SK-N-MC (cell line): ENCODE measurements at regions not wholly inside any gene's neighbourhood (a gene's known extent, or its start where the extent isn't known, plus 50 kb on each side); places are given as distances from the start of the nearest gene placed in this dataset.

Experiments used
- DNase-seq: peaks from one replicate; pipeline ENCODE4 v3.0.0-alpha.2; 2011; ENCODE audit warnings: low read depth, low spot score
- H3K27ac ChIP-seq: fragments of 200-600 bp; sonication (generic); 2 replicates; pipeline ENCODE4 v1.5.1; 2016; ENCODE audit warnings: mixed run types
- H3K36me3 ChIP-seq: fragments of 200-600 bp; sonication (generic); 2 replicates; pipeline ENCODE4 v1.6.1; 2017; ENCODE audit warnings: antibody characterized with exemption, low read length, mixed read lengths; ENCODE audit not compliant: insufficient read depth
- H3K4me3 ChIP-seq: fragments of 200-600 bp; sonication (generic); 2 replicates; pipeline ENCODE4 v1.5.1; 2016
- H3K9ac ChIP-seq: fragments of 200-600 bp; sonication (generic); 2 replicates; pipeline ENCODE4 v1.8.0; 2017; ENCODE audit warnings: mixed run types, mixed read lengths; ENCODE audit not compliant: insufficient read length
- H3K9me3 ChIP-seq: fragments of 200-600 bp; sonication (generic); 2 replicates; pipeline ENCODE4 v1.6.1; 2017; ENCODE audit warnings: low read depth, mild to moderate bottlenecking, antibody characterized with exemption, low read length, moderate library complexity, mixed read lengths
- EZH2 ChIP-seq: fragments of 200-600 bp; sonication (generic); IDR thresholded peaks from one replicate; pipeline ENCODE4 v1.6.1; 2017; ENCODE audit warnings: antibody characterized with exemption
- FOXP2 ChIP-seq: optimal IDR thresholded peaks from 2 replicates; pipeline ENCODE3; 2011; ENCODE audit warnings: mild to moderate bottlenecking, moderate library complexity; ENCODE audit not compliant: insufficient read depth; ENCODE audit errors: extremely low read length, control extremely low read depth
- POLR2AphosphoS5 ChIP-seq: IDR thresholded peaks from 2 replicates; pipeline ENCODE4 v1.6.1; 2012; ENCODE audit warnings: mild to moderate bottlenecking, low read depth, low read length, borderline replicate concordance

DNA sequence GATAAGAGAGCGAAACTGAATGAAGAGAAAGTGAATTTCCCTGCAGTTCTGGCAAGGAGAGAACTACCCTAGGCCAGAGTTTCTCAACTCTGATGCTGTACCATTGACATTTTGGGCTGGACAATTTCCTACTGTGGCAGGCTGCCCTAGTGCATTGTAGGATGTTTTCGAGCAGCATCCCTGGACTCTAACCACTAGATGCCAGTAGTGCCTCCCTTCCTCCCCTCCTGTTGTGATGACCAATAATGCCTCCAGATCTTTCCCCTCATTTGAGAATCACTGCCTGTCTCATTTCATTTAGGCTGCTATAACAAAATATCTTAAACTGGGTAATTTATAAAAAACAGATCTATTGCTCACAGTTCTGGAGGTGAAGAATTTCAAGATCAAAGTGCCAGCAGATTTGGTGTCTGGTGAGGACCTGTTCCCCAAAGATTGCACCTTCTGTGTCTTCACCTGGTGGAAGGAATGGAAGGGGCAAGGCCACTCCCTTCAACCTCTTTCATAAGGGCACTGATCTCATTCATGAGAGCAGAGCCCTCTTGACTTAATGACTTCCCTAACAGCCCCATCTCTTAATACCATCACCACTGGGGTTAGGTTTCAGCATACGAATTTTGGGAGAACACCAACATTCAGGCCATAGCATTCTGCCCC is 188.9 kb upstream of the MEIS2 start:
- TF ChIP-seq FOXP2 (no peak), EZH2 (no peak), POLR2AphosphoS5 (no peak)
- no peak overlapping the region for H3K4me3 ChIP-seq
- H3K27ac ChIP-seq, result no peak overlapping the region
- no peaks in the 10 kb centered on the region for H3K36me3 ChIP-seq
- no peak overlapping the region for H3K9ac ChIP-seq
- no peak for DNase-seq
- no peaks in the 10 kb centered on the region for H3K9me3 ChIP-seq

GRCh38 chr15:37291920-37292319 is 191.6 kb upstream of the MEIS2 start:
- TF ChIP-seq POLR2AphosphoS5 (no peak), FOXP2 (no peak), EZH2 (no peak)
- no peak for DNase-seq
- Histone ChIP-seq H3K9me3 (no peaks in the 10 kb centered on the region), H3K9ac (no peak overlapping the region), H3K4me3 (no peak overlapping the region), H3K27ac (no peak overlapping the region), H3K36me3 (no peaks in the 10 kb centered on the region)

DNA sequence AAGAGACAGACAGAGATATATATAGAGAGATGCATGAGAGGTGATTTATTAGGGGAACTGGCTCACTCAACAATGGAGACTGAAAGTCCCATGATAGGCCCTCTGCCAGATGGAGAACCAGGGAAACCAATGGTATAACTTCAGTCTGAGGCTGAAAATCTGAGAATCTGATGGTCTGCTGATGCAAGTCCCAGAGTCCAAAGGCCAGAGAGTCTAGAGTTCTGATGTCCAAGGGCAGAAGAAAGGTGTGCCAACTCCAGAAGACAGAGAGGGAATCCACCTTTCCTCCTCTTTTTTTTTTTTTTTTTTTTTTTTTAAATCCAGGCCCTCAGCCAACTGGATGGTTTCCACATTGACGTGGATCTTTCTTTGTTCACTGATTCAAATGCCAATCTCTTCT is 197.9 kb upstream of the MEIS2 start:
- no peak for DNase-seq
- Histone ChIP-seq H3K36me3 (no peaks in the 10 kb centered on the region), H3K9ac (no peak overlapping the region), H3K4me3 (no peak overlapping the region), H3K9me3 (no peaks in the 10 kb centered on the region), H3K27ac (no peak overlapping the region)
- no peak for TF ChIP-seq FOXP2
- TF ChIP-seq EZH2, result no peak
- TF ChIP-seq POLR2AphosphoS5, result no peak

DNA sequence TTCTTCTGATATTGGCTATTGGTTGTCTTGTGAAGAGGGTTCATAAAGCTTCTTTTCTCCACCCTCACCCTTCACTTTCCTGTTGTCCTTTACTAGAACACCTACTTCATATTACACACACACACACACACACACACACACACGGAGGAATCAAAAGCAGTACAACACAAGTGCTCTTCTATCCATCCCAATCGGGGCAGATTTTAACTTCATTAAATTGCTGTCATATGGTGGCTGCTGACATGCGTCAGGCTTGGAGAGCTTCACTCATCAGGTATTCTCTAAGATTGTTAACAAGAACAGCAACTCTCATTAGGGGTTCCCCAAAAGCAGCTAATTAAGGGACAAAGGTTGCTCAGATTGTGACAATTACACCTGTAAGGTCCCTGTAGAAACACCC is 239.1 kb upstream of the MEIS2 start:
- H3K27ac ChIP-seq, result no peak overlapping the region
- no peaks in the 10 kb centered on the region for H3K36me3 ChIP-seq
- H3K4me3 ChIP-seq, result no peak overlapping the region
- DNase-seq, result no peak
- TF ChIP-seq EZH2, result no peak
- TF ChIP-seq POLR2AphosphoS5, result no peak
- no peak for TF ChIP-seq FOXP2
- H3K9me3 ChIP-seq, result no peaks in the 10 kb centered on the region
- no peak overlapping the region for H3K9ac ChIP-seq

- TF ChIP-seq EZH2 (no peak), POLR2AphosphoS5 (no peak), FOXP2 (no peak)
- Histone ChIP-seq H3K27ac (no peak overlapping the region), H3K36me3 (no peaks in the 10 kb centered on the region), H3K9ac (no peak overlapping the region), H3K4me3 (no peak overlapping the region), H3K9me3 (no peaks in the 10 kb centered on the region)
- no peak for DNase-seq
Observed at GRCh38 chr15:37339856-37340255, 239.5 kb upstream of the MEIS2 start.

- no peak for DNase-seq
- TF ChIP-seq EZH2 (no peak), FOXP2 (no peak)
- Histone ChIP-seq H3K9ac (no peak overlapping the region), H3K36me3 (no peaks in the 10 kb centered on the region), H3K27ac (no peak overlapping the region), H3K9me3 (no peaks in the 10 kb centered on the region), H3K4me3 (no peak overlapping the region)
Observed at GRCh38 chr15:37340438-37340837, 240.1 kb upstream of the MEIS2 start.

- no peaks in the 10 kb centered on the region for H3K36me3 ChIP-seq
- DNase-seq, result no peak
- no peak overlapping the region for H3K9ac ChIP-seq
- H3K4me3 ChIP-seq, result no peak overlapping the region
- no peak overlapping the region for H3K27ac ChIP-seq
- no peaks in the 10 kb centered on the region for H3K9me3 ChIP-seq
- no peak for TF ChIP-seq FOXP2
- no peak for TF ChIP-seq POLR2AphosphoS5
- TF ChIP-seq EZH2, result no peak
Observed at GRCh38 chr15:37359101-37359892, 258.9 kb upstream of the MEIS2 start.

DNA sequence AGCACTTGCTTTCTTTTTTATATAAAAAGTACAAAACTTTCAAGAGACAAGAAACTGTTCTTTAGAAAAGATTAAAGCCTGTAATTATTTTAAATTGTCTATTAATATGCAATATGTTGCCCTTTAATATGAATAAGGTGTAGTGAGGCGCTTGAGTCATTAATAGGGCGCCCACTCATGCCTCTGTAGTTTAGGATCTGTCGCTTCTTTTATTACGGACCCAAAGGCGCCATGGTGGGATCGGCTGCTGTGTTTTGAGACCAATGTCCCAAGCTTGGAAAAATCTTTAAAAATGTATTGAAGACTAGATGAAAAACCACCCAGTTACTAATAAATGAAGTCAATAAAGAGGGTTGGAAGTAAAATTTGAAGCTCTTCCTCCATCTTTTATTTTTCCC is 259.5 kb upstream of the MEIS2 start:
- Histone ChIP-seq H3K4me3 (no peak overlapping the region), H3K27ac (no peak overlapping the region), H3K9ac (no peak overlapping the region), H3K36me3 (no peaks in the 10 kb centered on the region), H3K9me3 (no peaks in the 10 kb centered on the region)
- DNase-seq, result no peak
- TF ChIP-seq EZH2, result no peak
- TF ChIP-seq FOXP2, result no peak
- TF ChIP-seq POLR2AphosphoS5, result no peak

- no peak for DNase-seq
- H3K9ac ChIP-seq, result no peak overlapping the region
- no peak overlapping the region for H3K27ac ChIP-seq
- H3K36me3 ChIP-seq, result no peaks in the 10 kb centered on the region
- H3K4me3 ChIP-seq, result no peak overlapping the region
- TF ChIP-seq EZH2 (no peak), POLR2AphosphoS5 (no peak), FOXP2 (no peak)
- H3K9me3 ChIP-seq, result no peaks in the 10 kb centered on the region
Observed at GRCh38 chr15:37360724-37361123, 260.4 kb upstream of the MEIS2 start.
